ENCODE measurements at regions not wholly inside any gene's neighbourhood (a gene's known extent, or its start where the extent isn't known, plus 50 kb on each side); places are given as distances from the start of the nearest gene placed in this dataset.

DNA sequence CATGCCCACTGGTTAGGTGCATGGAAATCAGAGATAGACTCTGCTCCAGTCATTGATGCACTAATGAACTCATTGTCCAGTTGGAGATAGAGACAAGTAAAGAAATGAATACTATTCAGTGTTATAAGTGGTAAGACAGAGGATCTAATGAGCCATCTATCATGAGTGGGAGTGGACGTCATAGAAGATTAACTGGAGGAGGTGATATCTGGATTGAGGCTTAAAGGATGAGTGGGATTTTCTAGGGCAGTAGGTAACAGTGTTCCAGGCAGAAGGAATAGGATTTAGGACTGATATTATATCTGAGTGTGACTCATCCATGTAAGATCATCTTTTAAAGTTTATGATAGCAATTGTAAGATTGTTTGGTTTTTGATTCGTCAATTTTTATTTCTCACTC is 152.2 kb upstream of the CSNK1A1L start:
- TF ChIP-seq, protein P1, sequence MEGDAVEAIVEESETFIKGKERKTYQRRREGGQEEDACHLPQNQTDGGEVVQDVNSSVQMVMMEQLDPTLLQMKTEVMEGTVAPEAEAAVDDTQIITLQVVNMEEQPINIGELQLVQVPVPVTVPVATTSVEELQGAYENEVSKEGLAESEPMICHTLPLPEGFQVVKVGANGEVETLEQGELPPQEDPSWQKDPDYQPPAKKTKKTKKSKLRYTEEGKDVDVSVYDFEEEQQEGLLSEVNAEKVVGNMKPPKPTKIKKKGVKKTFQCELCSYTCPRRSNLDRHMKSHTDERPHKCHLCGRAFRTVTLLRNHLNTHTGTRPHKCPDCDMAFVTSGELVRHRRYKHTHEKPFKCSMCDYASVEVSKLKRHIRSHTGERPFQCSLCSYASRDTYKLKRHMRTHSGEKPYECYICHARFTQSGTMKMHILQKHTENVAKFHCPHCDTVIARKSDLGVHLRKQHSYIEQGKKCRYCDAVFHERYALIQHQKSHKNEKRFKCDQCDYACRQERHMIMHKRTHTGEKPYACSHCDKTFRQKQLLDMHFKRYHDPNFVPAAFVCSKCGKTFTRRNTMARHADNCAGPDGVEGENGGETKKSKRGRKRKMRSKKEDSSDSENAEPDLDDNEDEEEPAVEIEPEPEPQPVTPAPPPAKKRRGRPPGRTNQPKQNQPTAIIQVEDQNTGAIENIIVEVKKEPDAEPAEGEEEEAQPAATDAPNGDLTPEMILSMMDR (IDR thresholded peaks at IDR 0.05; ENCODE audit: low read depth, low read length, poor library complexity, severe bottlenecking), result no peak
- TF ChIP-seq EZH2phosphoT487 (IDR thresholded peaks at IDR 0.05; ENCODE audit: borderline replicate concordance, low read length), result no peak

Data from DOHH2 (cell line).